HCEC 1CT (cell line): ENCODE measurements at regions not wholly inside any gene's neighbourhood (a gene's known extent, or its start where the extent isn't known, plus 50 kb on each side); places are given as distances from the start of the nearest gene placed in this dataset.

ENCODE experiments used
- DNase-seq: peaks from one replicate; pipeline ENCODE4 v3.0.0-alpha.2; 2017

GRCh38 chrX:13266641-13267345, 53.1 kb downstream of the ATXN3L start:
- peak; percentile 64 for DNase-seq

- DNase-seq = no peak
Measured at GRCh38 chrX:13265549-13266132, 54.2 kb downstream of the ATXN3L start.

GRCh38 chrX:13265111-13265510, 54.7 kb downstream of the ATXN3L start:
- DNase-seq = no peak

- DNase-seq = no peak
Measured at GRCh38 chrX:13263560-13264251, 56.1 kb downstream of the ATXN3L start.

GRCh38 chrX:13261348-13261747, 58.5 kb downstream of the ATXN3L start:
- no peak for DNase-seq

- DNase-seq = no peak
Measured at GRCh38 chrX:13260598-13260997, 59.3 kb downstream of the ATXN3L start.

- DNase-seq = no peak
Measured at GRCh38 chrX:13258725-13259124, 61.1 kb downstream of the ATXN3L start.

- no peak for DNase-seq
Measured at GRCh38 chrX:13258052-13258444, 61.8 kb downstream of the ATXN3L start.

- no peak for DNase-seq
Measured at GRCh38 chrX:13257223-13258051, 62.4 kb downstream of the ATXN3L start.

- DNase-seq = no peak
Measured at GRCh38 chrX:13256603-13257002, 63.2 kb downstream of the ATXN3L start.

- DNase-seq = no peak
Measured at GRCh38 chrX:13254870-13255269, 65.0 kb downstream of the ATXN3L start.

- DNase-seq = peak; percentile 56
Measured at GRCh38 chrX:13254076-13254785, 65.6 kb downstream of the ATXN3L start.

- DNase-seq = no peak
Measured at GRCh38 chrX:13253223-13253622, 66.6 kb downstream of the ATXN3L start.

- DNase-seq = peak; percentile 12
Measured at GRCh38 chrX:13252726-13253125, 67.1 kb downstream of the ATXN3L start.

GRCh38 chrX:13250826-13251580, 68.8 kb downstream of the ATXN3L start:
- DNase-seq = peak; percentile 87

- DNase-seq = no peak
Measured at GRCh38 chrX:13248867-13249486, 70.9 kb downstream of the ATXN3L start.

- no peak for DNase-seq
Measured at GRCh38 chrX:13239272-13239671, 80.6 kb downstream of the ATXN3L start.

GRCh38 chrX:13235930-13236329, 83.9 kb downstream of the ATXN3L start:
- DNase-seq = no peak

- DNase-seq = no peak
Measured at GRCh38 chrX:13232484-13232883, 87.4 kb downstream of the ATXN3L start.

GRCh38 chrX:13226214-13226613, 93.6 kb downstream of the ATXN3L start:
- no peak for DNase-seq

GRCh38 chrX:13223868-13224567, 95.8 kb downstream of the ATXN3L start:
- DNase-seq = peak; percentile 89
